AG04450 (cell line): ENCODE measurements at regions not wholly inside any gene's neighbourhood (a gene's known extent, or its start where the extent isn't known, plus 50 kb on each side); places are given as distances from the start of the nearest gene placed in this dataset.
A peak's percentile ranks its signal among the peaks of the same experiment; 100 is the strongest.

Experiments used
- CTCF ChIA-PET: fragments of 300-600, 350-600 bp; formaldehyde crosslinking; extraction: SDS; loops from one replicate; lab custom pipeline; 2022; ENCODE audit warnings: antibody characterized with exemption, inconsistent platforms; lab: Charles Lee
- POLR2A ChIA-PET: fragments of 350-600 bp; formaldehyde crosslinking; extraction: SDS; loops from one replicate; lab custom pipeline; 2021; ENCODE audit warnings: antibody characterized with exemption, inconsistent platforms; lab: Yijun Ruan, JAX
- DNase-seq: peaks from one replicate; pipeline ENCODE4 v3.0.0-alpha.2; 2011; ENCODE audit warnings: low read depth, low spot score
- H3K27ac ChIP-seq: one replicate; pipeline ENCODE4 v1.5.1; 2012; ENCODE audit warnings: low read depth, low read length, control low read depth
- H3K27me3 ChIP-seq: one replicate; pipeline ENCODE4 v1.6.0; 2012; ENCODE audit warnings: low read length; ENCODE audit not compliant: control insufficient read depth, insufficient read depth
- H3K4me3 ChIP-seq: 2 replicates; pipeline ENCODE4 v1.5.1; 2011; ENCODE audit warnings: mild to moderate bottlenecking, low read depth, low read length, control low read depth
- H3K9me3 ChIP-seq: 2 replicates; pipeline ENCODE4 v1.5.1; 2012; ENCODE audit warnings: low read length; ENCODE audit not compliant: control insufficient read depth, insufficient read depth
- TF ChIP-seq, protein P1 (sequence below): IDR thresholded peaks from 2 replicates; pipeline ENCODE4 v1.5.1; 2011; ENCODE audit warnings: low read depth, low read length, control low read depth, inconsistent platforms

DNA sequence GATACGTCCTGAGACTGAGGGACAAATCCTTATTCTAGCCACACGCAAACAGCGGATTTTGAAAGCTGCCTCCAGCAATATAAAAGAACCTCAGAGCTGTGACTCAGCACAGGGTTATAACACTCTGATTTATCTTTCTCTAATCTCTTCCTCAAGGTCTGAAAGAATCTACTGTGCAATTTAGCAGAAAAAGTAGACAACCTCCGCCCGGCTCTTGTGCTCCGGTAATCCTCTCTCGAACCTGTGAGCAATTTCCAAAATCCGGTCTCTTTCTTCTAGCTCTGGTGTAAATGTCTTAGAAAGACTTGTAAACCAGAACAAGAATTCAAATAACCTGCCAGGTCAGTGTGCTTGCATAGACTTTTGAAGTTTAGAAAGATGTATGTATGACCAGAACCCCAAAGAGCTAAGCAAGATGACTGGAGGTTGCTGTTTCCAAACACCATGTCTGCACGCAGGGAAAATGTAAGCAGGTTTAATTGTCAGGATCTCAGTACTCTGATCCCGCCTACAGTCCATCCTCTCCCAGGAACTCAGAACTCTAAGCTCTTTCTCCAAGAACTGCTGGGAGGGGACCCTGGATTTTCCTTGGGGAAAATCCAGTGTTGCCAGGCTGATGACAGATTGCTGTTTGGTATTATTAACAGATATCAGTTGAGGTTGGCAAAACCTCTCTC is 338.1 kb downstream of the RFC3 start:
- Histone ChIP-seq H3K4me3 (no peak overlapping the region), H3K27ac (no peak overlapping the region)
- TF ChIP-seq, protein P1, sequence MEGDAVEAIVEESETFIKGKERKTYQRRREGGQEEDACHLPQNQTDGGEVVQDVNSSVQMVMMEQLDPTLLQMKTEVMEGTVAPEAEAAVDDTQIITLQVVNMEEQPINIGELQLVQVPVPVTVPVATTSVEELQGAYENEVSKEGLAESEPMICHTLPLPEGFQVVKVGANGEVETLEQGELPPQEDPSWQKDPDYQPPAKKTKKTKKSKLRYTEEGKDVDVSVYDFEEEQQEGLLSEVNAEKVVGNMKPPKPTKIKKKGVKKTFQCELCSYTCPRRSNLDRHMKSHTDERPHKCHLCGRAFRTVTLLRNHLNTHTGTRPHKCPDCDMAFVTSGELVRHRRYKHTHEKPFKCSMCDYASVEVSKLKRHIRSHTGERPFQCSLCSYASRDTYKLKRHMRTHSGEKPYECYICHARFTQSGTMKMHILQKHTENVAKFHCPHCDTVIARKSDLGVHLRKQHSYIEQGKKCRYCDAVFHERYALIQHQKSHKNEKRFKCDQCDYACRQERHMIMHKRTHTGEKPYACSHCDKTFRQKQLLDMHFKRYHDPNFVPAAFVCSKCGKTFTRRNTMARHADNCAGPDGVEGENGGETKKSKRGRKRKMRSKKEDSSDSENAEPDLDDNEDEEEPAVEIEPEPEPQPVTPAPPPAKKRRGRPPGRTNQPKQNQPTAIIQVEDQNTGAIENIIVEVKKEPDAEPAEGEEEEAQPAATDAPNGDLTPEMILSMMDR: no peak

DNA sequence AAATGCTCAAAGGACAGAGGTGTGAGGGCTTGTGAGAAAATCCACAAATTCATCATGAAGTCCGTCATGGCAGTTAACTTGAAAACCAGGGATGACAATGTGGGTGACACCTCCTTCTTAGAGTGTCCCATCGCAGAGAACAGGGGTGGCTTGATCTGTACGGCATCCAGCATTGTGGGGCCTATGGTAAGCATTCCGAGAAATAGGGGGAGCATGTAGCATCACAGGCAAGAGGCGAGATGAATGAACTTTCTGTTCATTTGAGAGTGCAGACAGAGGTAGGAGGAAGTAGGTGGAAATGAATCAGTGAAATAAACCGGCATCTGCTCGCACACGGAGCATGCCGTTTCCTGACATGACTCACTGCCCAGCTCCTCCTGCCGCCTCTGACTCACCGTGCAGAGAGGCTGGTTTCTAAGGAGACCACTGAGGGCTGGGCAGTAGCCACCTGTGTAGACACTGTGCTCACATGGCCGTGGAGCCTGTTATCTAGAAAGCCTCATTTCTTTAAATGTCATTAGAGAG is 339.0 kb downstream of the RFC3 start:
- TF ChIP-seq, protein P1: no peak
- Histone ChIP-seq H3K27me3 (no peaks in the 10 kb centered on the region), H3K9me3 (no peaks in the 10 kb centered on the region), H3K4me3 (peak overlapping the region; percentile 7), H3K27ac (peak overlapping the region; percentile 47)
- DNase-seq: peak; percentile 72
- POLR2A ChIA-PET: no interaction called here
- CTCF ChIA-PET: interaction anchor here (0.6 kb wide), 1 partner anchor 12 kb away, joined by 3 read pairs; no protein-coding TSS in a partner anchor

More for the DNA sequence above, 338.1 kb downstream of the RFC3 start:
- Histone ChIP-seq H3K27me3 (no peaks in the 10 kb centered on the region), H3K9me3 (no peaks in the 10 kb centered on the region)
- CTCF ChIA-PET: interaction anchor here (1.2 kb wide), 1 partner anchor 79 kb away, joined by 3 read pairs; no protein-coding TSS in a partner anchor
- DNase-seq: no peak
- POLR2A ChIA-PET: no interaction called here

DNA sequence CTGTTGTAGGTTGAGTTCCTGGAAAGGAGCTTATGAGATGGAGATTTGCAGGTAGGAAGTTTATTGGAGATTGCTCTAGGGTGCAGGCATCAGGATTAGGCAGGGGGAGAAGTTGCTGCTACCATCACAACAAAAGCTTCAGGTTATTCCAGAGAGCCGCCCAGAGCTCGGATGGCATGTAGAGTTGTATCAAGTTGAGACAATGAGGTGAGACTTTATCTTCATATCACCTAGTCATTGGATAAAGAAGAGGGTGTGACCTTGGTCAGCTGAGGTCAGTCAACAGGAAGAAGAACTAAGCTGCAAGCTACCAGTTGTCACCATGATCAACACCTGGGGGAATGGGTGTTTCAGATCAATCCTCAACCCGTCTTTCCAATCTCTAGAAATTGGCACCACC is 342.0 kb downstream of the RFC3 start:
- CTCF ChIA-PET: no interaction called here
- no peak for DNase-seq
- TF ChIP-seq, protein P1: no peak
- no peak overlapping the region for H3K4me3 ChIP-seq
- no peak overlapping the region for H3K27ac ChIP-seq
- POLR2A ChIA-PET: no interaction called here
- H3K9me3 ChIP-seq: no peaks in the 10 kb centered on the region
- H3K27me3 ChIP-seq: no peaks in the 10 kb centered on the region

DNA sequence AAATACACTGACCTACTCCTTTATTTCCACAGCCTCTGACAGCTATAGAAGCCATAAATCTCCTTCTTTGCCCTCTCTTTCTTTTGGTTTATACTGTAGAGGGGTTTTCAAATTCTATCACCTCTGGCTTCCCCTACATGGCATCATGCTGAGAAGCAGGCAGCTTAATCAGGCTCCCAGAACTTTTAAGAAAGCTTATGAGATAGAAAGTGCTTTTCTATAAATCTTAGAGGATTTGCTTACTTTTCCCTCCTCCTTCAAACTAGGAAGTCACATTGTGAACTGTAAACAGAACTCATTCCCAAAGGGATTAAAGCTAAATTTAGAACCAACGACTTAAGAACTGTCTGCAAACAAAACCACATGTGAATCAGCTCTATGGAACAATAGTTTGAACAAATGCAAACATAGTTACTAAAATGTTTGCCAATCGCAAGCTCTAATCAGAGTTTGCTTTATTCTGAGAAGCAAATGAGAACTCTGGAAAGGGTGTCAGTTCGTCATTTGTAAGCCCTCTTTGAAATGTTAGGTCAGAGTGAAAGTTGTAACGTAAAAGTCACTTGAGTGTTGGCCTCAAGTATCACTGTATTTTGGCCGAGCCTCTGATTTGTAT is 344.1 kb downstream of the RFC3 start:
- CTCF ChIA-PET: interaction anchor here (1.1 kb wide), 1 partner anchor 362 kb away, joined by 4 read pairs; no protein-coding TSS in a partner anchor
- Histone ChIP-seq H3K27me3 (no peaks in the 10 kb centered on the region), H3K4me3 (no peak overlapping the region), H3K9me3 (no peaks in the 10 kb centered on the region), H3K27ac (peak overlapping the region; percentile 25)
- DNase-seq: peak; percentile 43
- POLR2A ChIA-PET: no interaction called here
- TF ChIP-seq, protein P1: no peak

DNA sequence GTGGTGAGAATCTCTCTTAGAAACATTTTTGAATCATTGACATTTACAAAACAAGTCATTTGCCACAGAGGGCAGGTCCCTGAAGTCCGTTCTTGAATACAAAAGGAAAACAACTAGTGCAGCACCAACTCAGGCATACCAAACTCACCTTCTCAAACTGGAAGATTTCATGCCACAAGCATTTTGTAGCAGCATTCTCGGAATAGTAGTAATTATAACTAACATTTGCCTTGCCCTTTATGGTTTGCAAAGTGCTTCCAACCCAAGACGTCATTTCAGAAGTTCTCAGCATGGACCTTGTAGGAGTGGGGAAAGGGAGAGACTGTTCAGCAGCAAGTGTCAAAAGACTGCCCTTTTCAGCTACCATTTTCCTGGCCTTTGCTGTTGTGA is 344.6 kb downstream of the RFC3 start:
- Histone ChIP-seq H3K9me3 (no peaks in the 10 kb centered on the region), H3K4me3 (no peak overlapping the region), H3K27ac (peak overlapping the region; percentile 25), H3K27me3 (no peaks in the 10 kb centered on the region)
- ChIA-PET POLR2A (no interaction called here), CTCF (interaction anchor here (1.1 kb wide), 1 partner anchor 362 kb away, joined by 4 read pairs; no protein-coding TSS in a partner anchor)
- DNase-seq: no peak
- TF ChIP-seq, protein P1: no peak
